Middle frontal gyrus (tissue), 1 donor: ENCODE measurements at regions not wholly inside any gene's neighbourhood (a gene's known extent, or its start where the extent isn't known, plus 50 kb on each side); places are given as distances from the start of the nearest gene placed in this dataset.
A peak's percentile ranks its signal among the peaks of the same experiment; 100 is the strongest.
"Not testable (repeated sequence)": the region's sequence is repeated elsewhere in the genome, so short reads cannot be mapped to it uniquely, and the experiment has no call there.

ENCODE experiments used
- DNase-seq: peaks from one replicate; pipeline ENCODE4 v3.0.0-alpha.2; 2015; ENCODE audit warnings: low spot score; ENCODE audit errors: extremely low spot score

DNA sequence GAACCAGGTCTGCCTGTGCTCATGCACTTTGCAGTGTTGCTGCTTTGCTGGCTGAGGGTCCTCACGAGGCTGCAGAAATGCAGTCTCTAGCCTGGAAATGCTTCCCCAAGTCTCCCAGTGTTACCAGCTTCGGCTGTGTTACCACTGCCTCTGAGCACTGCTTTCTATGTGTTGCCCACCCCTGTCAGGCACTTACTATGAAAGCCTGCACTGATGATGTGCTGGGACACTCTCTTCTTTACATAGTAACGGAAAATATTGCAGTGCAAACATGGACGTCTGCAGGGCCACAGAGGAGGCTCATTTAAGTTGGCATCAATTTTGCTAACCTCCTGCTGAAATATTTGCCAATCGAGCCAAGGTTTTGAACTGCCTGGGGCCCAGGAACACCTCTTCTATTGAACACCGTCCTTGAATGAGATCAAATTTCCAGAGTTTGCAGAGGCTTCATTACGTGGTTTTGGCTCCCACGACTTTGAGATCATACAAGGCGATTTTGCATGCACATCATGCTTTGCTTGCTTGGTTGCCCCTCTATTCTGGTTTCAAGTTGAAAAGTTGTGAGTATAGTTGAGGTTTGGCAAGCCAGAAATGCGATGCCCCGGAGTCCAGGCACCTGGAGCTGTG is 404.7 kb upstream of the PODXL start:
- no peak for DNase-seq

DNA sequence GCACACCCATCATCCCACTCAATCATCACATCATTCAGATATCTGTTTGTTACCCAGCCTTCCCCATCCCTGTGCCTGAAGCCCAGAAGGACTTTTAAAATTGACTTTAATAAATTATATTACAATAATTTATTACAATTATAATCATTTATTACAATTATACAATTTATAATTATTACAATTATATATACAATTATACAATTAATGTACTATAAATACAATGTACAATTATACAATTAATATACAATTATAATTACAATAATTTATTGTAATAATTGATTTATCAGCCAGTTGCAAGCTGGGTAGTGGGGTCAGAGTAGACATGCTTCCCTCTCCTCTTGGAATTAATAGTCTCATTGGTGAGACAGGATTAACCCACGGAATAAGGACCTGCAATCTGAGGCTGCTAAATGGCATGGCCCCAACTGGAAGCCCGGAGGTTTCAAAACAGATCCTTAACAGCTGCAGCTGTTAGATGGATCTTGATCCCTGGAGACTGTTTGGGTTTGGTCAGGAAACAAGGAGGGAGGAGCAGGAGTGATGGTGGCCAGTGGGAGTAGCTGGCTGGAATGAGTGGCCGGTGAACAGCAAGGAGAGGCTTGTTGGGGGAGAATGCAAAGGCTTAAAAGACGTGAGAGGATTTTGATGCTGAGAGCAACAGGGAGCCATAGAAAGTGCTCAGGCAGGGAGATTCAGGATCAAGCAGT is 402.8 kb upstream of the PODXL start:
- DNase-seq, result no peak

DNA sequence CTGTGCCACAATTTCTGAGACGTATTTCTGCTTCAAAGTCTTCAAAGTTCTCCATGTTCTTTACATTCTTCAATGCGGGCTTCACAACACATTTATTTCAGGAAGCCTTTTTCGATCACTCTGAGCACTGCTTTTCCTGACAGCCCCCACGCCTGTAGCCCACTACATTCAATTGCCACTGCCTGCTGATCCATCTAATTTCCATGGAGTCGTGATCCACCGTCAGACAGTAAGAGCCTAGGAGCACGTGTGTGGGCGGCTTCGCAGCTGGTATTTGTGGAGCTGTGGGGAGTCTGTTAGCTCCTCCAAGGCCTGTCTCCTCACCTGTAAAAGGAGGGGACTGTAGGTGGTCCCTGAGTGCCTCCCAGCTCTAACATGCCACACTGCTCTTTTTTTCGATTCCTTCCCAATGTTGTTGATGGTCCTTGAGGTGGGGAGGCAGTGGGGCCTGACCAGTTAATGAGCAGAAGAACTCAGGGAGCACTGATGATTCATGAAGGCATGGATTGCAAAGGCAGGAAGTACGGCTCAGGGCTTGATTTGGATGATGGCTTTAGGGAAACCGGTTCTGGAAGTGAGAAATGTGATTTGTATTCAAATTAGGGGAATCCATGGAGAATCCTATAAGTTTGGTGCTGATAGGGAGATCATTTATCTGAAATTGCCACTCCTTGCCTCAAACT is 401.1 kb upstream of the PODXL start:
- DNase-seq, result peak; percentile 24

DNA sequence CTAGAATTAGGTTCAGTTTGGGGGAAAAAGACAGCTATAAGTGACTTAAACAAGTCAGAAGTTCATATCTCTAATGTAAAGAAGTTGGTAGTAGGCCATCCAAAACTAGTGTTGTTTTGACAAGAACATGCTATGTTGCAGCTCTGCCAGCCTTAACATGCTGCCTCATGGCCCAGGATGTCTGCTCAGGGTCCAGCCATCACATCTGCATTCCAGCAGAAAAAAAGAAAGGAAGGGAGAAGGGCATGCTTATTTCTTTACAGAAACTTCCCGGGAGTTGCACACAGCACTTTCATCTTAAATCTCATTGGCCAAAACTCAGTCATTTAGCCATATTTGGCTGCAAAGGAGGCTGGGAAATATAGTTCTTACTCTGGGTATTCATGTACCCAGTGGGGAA is 400.4 kb upstream of the PODXL start:
- DNase-seq, result no peak

DNA sequence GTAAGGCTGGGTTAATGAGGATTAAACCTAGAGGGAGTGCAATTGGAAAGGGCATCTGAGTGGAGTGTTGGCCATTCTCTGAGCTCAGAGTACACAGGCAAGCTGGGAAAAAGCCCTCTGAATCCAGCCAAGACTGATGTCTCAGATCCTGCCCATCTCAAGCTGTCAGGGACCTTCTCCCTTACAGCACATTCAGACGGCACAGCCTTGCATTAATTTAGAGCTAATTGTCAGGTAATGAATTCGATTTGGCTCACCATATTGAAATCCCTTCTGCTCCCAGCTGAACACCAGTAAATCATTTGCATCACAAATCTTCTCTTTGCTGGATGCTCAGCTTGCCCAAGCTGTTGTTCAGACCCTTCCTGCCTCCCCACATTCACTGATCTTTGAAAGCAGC is 399.3 kb upstream of the PODXL start:
- DNase-seq, result no peak

DNA sequence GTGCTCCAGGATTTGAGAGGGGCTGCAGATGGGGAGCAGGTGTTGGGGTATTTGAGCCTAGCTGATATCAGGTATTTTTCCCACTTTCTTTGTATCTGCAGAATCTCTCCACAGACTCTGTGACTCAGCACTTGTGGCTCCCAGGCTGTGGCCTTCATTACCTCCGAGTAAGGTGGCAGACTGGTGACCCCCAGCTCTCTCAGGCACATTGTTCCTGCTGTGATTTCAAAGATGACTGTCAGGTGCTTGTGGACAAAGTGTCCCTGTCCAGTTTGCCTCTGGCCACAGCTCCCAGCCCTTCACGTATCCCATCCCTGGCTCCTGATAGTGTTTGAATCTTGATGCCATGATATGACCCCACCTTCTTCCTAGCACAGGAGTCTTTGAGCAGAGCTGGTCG is 396.8 kb upstream of the PODXL start:
- DNase-seq, result no peak

DNA sequence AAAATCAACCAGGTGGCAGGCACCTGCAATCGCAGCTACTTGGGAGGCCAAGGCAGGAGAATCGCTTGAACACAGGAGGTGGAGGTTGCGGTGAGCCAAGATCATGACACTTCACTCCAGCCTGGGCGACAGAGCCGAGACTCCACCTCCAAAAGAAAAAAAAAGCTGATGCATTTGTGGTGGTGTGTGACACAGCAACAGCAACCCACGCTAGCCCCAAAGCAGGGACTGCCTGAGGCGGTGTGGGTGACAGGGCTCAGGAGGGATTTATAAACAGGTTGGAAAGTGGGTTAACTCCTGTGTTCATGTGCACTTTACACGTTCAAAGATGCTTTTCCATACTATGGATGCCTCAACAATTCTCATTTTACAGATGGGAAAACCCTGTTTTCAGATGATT is 395.9 kb upstream of the PODXL start:
- no peak for DNase-seq

DNA sequence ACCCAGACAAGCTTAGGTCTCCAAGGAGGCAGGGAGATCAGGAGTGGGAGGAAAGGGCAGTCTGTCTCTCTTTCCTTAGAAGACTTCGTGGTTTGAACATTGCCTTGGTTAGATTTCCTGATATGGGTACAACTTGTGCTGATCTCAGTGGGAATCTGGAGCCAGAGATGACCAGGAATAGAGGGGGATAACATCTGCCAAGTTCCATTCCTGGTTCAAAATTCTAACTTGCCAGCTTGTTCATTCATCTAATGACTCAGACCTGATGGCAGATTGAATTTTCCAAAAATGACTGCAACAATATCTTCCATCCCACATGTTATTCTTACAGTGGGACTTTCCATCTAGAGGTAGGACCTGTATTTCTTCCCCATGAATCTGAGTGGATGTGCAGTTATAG is 394.3 kb upstream of the PODXL start:
- peak; percentile 46 for DNase-seq

DNA sequence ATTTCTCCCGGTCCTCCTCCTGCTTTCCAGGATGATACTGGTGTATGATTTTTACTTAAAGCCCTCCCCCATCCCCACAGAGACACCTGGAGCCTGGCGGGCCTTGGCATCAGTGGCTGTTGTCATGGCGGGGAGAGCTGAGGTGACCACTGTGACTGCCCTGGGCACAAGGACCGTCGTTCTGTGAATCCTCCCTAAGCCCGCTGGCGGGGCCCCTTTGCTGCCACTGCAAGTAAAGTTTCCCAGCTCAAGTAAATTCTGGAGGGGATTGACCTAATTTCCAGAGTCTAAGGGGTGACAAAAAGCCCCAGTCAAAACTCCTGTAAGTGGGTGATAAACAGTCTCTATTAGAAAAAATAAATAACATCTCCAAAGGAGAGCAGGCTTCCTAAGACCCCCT is 393.2 kb upstream of the PODXL start:
- DNase-seq, result no peak

DNA sequence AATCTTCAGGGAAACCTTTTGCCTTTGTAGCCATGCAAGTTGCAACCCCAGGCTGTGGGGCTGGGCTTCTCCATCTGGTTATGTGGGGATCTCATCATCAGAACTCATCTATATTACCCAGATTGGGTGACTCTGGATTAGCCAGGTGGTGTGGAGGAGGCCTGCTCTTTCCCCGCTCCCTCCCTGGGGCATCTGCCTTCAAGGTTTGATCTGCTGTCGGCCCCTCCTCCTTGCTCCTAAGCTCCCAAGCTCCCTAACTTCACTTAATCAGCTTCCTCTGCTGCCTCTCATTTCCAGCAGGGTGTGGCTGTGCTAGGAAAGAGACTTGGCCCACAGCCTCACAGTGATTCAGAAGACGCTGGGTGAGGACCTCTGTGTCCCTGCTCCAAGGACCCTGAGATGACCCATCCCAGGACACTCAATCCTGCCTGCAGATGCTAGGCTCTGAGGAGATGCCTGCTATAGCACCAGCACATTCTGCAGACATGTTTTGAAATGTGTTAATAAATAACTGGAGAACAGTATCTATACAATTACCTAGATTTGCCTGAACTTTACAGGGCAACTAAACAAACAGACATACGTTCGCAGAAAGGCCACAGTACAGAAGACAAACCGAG is 392.1 kb upstream of the PODXL start:
- no peak for DNase-seq

DNA sequence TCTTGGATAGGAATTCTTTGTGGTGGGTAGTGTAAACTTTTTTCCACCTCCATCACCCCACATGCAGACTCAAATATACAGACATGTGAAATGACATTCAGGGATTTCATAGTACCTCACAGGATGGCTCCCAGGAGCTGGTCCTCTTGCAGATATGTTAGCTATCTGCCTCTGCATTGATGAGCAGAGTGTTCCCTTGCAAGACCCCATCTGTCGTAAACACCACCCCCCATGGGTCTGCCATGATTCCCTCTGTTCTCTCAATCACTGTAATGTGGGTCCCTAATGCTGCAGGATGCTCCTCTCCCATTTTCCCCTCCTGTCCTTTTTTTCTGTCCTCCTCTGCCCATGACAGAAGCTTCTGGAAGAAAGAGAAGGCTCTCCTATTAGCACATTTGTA is 391.2 kb upstream of the PODXL start:
- DNase-seq, result no peak

DNA sequence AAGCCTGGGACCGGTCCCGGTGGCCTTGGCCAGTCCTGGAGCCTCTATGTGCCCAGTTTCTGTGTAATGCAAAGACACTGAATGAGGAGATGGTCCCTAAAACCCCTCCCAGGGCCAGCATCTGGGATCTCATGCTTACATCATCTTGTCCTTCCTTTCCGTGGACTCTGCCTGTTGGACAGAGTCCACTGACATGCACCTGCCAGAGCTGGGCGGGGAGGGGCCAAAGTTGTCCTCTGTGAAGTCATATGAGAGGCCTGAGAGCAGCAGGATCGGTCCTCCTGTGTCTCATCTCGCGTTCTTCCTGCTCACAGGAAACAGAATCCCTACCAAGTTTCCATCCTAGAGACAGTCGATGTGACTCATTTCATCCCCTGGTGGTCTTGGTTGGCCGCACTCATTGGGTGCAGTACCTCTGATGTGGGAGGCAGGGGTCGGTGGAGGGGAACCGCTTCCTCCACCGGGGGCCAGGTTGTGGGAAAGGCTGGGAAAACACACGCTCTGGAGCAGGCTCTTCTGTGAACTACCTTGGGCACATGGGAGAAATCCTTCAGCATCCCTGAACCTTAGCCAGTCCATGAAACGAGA is 389.6 kb upstream of the PODXL start:
- no peak for DNase-seq

DNA sequence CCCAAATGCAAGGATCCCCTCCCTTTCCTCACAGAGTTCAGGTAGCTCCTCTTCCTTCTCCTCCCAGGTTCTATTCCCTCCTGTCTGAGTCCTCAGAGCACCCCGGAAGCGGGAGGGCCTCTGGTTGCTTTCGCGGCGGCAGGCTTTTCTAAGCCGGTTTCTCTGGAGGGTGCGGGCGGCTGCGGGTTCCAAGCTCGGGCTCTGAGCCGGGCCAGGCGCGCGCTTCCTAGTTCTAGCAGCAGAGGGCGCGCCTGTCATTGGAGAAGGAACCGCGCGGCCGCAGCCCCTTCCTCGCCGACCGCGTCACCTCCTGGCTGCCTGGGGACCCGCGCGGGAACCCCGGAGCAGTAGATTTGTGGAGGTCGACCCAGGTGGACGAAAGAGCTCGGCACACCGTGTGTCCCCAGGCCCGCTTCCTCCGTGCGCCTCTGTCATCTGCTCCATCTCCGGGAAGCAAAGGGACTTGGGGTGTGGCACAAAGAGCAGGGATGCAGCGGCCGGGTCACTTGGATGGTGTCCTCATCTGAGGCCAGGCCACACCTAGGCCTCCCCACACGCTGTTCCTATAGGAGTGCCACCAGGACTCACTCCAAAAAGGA is 389.0 kb upstream of the PODXL start:
- peak; percentile 50 for DNase-seq

DNA sequence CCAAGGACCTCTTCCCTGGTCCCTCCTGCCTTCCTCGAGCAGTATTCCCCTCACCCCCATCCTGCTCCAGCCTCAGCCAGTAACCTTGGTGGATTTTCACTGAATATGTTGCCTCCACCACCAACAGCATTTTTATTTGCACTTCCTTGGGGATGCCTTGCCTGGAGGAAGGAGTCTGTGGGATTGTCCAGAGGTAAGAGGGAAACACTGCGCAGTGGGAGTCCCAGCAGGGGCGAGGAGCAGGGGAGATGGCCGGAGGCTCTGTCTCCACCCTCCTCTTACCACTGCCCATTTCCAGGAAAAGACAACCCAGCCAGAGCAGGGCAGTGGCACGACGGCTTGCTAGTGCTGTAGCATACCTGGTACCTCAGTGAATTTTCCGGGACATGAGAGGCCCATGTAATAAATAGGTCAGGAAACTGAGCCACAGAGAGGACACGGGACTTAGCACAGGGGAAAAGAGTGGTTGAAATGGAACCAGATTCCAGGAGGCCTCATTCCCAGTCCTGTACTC is 388.2 kb upstream of the PODXL start:
- no peak for DNase-seq

DNA sequence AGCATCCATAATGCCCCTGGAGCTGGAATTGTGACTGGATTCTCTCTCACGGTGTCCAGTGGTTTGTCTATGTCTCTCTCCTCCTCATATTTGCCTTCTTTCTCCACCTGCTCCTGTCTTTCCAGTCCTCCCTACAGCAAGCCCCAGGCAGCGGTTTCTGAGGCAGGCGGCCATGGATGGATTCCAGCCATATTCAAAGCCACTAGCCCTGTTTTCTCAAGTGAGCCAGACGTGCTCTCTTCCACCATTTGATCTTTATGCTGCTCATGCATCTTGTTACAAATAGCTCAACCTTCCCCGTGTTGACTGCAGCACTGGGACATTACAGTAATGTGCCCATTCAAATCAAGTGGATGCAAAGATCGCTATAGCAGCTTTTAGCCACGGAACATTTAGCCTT is 387.2 kb upstream of the PODXL start:
- no peak for DNase-seq

DNA sequence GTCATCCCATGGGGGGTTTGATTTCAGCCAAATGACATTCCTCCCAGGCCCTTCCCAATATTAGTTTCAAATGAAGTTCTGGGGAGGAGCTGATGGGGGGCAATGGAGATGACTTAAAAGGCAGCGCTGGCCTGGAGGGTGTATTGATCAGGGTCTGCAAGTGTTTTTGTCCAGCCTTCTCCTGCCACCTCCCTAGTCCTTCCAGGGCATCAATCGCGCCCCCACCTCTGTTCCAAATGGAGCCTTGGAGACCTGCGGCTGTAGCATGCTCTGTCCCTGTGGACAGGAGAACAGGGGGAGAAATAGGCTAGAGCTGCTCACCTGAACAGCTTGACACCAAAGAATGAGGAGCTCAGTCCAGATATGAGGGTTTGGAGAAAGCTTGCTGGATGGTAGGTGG is 386.8 kb upstream of the PODXL start:
- DNase-seq, result no peak

DNA sequence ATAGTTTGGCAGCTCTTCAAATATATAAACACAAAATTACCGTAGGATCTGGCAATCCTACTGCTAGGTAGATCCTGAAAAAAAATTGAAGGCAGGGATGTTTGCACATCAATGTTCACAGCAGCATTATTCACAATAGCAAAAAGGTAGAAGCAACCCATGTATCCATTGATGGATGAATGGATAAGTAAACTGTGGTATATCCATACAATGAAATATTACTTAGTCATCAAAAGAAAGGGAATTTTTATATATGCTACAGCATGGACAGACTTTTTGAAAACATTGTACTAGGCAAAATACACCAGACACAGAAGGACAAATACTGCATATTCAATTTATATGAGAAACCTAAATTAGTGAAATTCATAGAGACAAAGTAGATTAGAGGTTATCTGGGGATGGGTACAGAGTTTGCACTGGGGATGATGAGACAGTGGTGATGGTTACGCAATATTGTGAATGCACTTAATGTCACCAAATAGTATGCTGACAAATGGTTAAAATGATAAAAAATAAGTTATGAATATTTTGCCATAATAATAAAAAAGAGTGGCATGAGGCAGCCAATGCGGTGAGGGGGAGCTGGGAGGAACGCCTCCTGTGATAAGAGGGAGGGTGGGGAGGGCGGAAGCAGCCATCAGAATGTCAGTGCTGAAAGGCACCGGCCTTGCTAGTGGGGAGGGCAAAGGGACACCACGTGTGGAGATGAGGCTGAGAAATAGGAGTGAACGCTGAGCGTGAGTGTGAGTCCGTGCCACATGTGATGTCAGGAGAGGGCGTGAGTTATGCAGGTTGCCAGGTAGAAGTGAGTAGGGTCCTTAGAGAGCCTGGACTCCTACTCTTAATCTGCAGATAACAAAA is 386.1 kb upstream of the PODXL start:
- DNase-seq, result no peak

DNA sequence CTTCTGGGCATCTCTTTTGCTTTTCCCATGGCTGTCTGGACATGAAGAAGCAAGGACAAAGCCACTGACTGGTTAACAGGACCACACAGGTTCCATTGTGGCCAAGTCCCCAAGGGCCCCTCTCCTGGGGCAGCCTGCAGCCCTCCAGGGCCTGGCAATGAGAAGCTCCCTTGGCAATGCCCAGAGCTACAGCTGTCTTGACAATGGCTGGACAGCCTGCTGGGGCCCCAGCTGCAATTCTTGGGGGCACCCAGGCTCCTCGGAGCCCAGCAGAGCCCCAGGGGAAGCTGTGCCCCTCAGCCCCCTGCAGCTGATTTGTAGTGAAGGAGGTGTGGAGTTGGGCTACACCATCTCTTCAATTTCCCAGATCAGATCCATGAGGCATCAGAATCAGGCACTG is 384.9 kb upstream of the PODXL start:
- no peak for DNase-seq

DNA sequence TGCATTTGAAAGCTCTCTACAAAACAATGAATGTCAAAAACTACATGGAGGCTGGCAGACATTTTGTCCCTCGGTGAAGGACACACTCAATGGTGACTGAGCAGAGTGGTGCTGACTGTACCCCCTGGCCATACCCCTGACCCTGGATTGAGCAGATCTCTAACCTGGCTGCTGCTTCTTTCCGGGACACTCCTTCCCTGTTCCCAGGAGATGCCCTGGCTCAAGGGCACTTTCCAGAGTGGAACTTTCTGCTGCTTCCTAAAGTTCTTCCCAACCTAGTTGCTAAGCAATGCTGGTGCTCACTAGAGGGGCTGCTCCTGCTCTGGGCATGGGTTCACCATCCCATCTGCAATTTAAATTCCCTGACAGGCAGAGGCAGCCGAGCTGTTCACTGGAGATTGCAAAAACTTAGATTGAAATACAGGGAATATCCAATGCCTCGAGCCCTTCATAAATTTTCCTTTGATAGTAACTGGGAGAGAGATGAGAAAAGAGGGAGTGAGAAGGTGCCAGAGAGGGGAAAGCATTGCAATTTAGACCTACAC is 384.3 kb upstream of the PODXL start:
- DNase-seq, result no peak

DNA sequence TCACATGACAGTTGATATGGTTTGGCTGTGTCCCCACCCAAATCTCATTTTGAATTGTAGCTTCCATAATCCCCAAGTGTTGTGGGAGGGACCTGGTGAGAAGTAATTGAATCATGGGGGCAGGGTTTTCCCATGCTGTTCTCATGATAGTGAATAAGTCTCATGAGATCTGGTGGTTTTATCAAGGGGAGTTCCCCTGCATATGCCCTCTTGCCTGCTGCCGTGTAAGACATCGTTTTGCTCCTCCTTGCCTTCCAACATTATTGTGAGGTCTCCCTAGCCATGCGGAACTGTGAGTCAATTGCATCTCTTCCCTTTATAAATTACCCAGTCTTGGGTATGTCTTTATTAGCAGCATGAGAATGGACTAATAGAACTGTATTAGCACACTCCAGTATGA is 382.4 kb upstream of the PODXL start:
- not testable (repeated sequence) for DNase-seq
